AG04449 (cell line): ENCODE measurements at regions not wholly inside any gene's neighbourhood (a gene's known extent, or its start where the extent isn't known, plus 50 kb on each side); places are given as distances from the start of the nearest gene placed in this dataset.

Source experiments
- CTCF ChIA-PET: fragments of 350-600 bp; formaldehyde crosslinking; extraction: SDS; loops from one replicate; lab custom pipeline; 2021; ENCODE audit warnings: antibody characterized with exemption; lab: Yijun Ruan, JAX
- POLR2A ChIA-PET: fragments of 400-600, 350-600 bp; formaldehyde crosslinking; extraction: SDS; loops from one replicate; lab custom pipeline; 2020; ENCODE audit warnings: antibody characterized with exemption, inconsistent platforms; lab: Yijun Ruan, JAX
- DNase-seq: peaks from one replicate; pipeline ENCODE4 v3.0.0-alpha.2; 2010; ENCODE audit warnings: low read depth, low spot score
- H3K4me3 ChIP-seq: 2 replicates; pipeline ENCODE4 v1.5.1; 2011; ENCODE audit warnings: low read depth, mild to moderate bottlenecking, control low read depth, low read length
- TF ChIP-seq, protein P1 (sequence below): IDR thresholded peaks from one replicate; pipeline ENCODE4 v1.5.1; 2011; ENCODE audit warnings: mild to moderate bottlenecking, moderate library complexity, low read length, control low read depth, inconsistent platforms; ENCODE audit not compliant: insufficient read depth; ENCODE audit errors: missing control alignments

DNA sequence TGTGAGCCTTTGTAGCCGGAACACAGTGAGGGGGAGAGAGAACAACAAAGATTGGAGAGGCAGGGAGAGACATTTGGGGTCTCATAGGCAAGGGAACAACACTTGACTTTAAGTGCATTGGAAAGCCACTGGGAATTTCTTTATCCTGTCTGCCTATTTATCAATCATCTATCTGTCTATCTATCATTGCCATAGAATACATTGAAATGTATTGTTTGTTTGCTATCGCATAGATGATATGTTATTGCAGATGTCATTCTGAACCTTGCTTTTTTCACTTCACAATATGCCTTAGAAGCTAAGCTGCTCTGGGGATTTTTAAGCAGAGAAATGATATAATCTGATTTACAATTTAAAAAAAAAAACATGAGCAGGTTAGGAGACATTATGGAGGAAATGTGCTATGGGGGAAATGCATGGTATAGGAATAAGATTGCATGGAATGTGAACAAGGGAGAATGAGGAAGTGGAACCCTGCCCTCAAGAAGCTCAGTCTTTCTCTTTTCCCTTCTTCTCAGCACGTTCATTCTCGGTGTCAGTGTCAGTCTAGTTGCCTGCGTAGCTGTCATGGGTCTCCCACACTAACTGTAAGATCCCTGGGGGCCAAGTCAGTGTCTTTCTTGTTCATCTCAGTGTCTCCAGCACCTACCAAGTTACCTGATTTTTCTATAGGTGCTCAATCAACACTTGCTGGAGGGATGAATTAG is 158.7 kb upstream of the ARHGAP20 start:
- ChIA-PET CTCF (no interaction called here), POLR2A (no interaction called here)
- TF ChIP-seq, protein P1, sequence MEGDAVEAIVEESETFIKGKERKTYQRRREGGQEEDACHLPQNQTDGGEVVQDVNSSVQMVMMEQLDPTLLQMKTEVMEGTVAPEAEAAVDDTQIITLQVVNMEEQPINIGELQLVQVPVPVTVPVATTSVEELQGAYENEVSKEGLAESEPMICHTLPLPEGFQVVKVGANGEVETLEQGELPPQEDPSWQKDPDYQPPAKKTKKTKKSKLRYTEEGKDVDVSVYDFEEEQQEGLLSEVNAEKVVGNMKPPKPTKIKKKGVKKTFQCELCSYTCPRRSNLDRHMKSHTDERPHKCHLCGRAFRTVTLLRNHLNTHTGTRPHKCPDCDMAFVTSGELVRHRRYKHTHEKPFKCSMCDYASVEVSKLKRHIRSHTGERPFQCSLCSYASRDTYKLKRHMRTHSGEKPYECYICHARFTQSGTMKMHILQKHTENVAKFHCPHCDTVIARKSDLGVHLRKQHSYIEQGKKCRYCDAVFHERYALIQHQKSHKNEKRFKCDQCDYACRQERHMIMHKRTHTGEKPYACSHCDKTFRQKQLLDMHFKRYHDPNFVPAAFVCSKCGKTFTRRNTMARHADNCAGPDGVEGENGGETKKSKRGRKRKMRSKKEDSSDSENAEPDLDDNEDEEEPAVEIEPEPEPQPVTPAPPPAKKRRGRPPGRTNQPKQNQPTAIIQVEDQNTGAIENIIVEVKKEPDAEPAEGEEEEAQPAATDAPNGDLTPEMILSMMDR: no peak
- no peak overlapping the region for H3K4me3 ChIP-seq
- no peak for DNase-seq

DNA sequence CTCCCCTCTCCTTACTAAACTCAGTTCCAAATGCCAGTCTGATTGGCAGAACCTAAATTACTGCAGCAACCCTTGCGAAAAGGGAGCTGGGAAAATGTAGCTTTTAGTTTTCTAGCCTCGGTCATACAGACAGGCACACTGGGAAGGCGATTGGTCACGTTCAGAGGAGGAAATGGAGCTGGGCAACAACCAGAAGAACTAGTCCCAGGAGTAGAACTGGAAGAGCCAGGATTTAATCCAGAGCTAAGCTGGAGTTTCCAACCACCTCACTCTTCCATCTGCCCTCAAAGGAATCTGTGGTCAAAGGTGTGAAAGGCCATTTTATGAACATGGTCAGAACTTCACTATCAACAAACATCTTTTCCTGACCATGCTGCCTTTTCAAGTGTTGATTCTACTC is 155.7 kb upstream of the ARHGAP20 start:
- ChIA-PET CTCF (no interaction called here), POLR2A (no interaction called here)
- no peak overlapping the region for H3K4me3 ChIP-seq
- DNase-seq: no peak
- TF ChIP-seq, protein P1: no peak

DNA sequence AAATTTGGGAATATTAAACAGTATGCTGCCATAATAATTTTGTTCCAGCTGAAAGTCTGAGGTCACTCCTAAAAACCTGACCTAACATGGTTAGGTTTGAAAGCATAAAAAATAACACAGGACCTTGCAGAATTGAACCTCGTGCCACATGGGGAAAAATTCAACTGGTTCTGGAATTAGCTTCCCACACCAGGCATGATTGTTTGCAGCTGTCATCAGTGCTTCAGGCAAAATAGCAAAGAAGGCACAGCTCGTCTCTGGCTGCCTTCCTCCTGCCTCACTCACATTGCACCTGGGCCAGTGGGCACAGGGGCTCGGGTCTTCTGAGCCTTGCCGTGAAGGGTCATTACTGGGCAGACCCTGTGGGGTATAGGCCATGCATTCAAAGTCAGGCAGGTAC is 153.8 kb upstream of the ARHGAP20 start:
- POLR2A ChIA-PET: no interaction called here
- H3K4me3 ChIP-seq: no peak overlapping the region
- CTCF ChIA-PET: no interaction called here
- TF ChIP-seq, protein P1: no peak
- DNase-seq: no peak

DNA sequence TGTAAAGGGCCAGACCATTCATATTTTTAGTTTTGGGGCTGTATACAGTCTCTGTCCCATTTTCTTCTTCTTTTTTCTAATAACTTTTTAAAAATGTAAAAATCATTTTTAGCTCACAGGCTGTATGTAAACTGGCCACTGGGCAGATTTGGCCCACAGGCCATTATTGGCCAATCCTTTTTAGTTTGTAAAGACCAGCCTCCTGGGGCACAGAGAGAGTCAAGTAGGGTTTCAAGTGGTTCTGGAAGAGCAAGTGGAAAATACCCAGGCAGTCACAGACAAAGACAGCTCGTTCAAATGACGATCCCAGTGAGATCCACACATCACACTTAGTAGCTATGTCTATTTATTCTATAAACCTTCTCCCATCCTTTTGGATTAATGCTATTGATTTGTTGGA is 150.2 kb upstream of the ARHGAP20 start:
- TF ChIP-seq, protein P1: no peak
- ChIA-PET CTCF (no interaction called here), POLR2A (no interaction called here)
- DNase-seq: no peak
- H3K4me3 ChIP-seq: no peak overlapping the region

DNA sequence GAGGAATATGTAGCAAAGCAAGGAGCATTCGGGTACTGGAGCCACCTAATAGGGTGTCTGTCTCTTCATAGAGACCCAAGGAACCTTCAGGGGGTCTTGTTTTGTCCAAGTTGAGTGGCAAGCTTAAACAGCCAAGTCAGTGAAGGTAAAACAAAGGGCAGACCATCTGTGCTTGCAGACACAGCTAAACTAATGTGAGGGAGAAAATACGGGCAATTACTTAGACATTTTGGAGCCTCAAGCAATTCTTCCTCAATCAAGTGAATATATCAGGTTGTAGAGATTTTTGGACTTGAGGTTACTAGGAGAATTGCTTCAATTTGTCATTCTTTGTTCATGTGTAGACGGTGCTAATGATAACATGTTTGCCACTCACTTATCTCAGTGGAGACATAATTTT is 148.2 kb upstream of the ARHGAP20 start:
- TF ChIP-seq, protein P1: no peak
- no peak overlapping the region for H3K4me3 ChIP-seq
- no peak for DNase-seq
- ChIA-PET CTCF (no interaction called here), POLR2A (no interaction called here)

DNA sequence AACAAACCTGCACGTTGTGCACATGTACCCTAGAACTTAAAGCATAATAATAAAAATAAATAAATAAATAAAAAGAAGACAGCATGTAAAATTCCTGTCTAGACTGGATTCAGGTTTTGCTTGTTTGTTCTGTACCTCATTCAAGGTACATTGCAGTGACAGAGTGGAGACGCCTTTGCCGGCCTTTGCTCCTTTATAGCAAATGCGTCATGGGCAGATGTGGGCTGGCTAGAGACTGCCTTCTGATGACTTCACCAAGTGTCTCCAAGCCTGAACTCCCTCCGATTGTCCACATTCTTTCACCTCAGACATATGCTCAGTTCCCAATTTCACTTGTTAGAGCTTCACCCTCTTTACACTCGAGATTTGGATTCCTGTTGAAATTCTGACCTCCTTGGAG is 147.8 kb upstream of the ARHGAP20 start:
- ChIA-PET CTCF (no interaction called here), POLR2A (no interaction called here)
- no peak for DNase-seq
- TF ChIP-seq, protein P1: no peak
- no peak overlapping the region for H3K4me3 ChIP-seq
